ENCODE measurements at regions not wholly inside any gene's neighbourhood (a gene's known extent, or its start where the extent isn't known, plus 50 kb on each side); places are given as distances from the start of the nearest gene placed in this dataset.

GRCh38 chr2:8059794-8060193 is 622.1 kb upstream of the ID2 start:
- POLR2A ChIA-PET: interaction anchor here (0.6 kb wide), 1 partner anchor 259 kb away, joined by 3 read pairs; no protein-coding TSS in a partner anchor
- Mint-ChIP-seq H3K27ac (no peak overlapping the region), H3K36me3 (ENCODE audit: low read depth) (no peaks in the 10 kb centered on the region), H3K27me3 (no peaks in the 10 kb centered on the region), H3K4me3 (no peak overlapping the region), H3K9me3 (peaks cover 14% of the 10 kb centered on the region), H3K4me1 (ENCODE audit: low read depth) (peaks cover 7% of the 10 kb centered on the region)
- TF ChIP-seq CTCF (IDR thresholded peaks at IDR 0.05): no peak
- ATAC-seq (no peak), DNase-seq (no peak)
- CTCF ChIA-PET: no interaction called here
- intact Hi-C loops (cut with micrococcal nuclease): no loop called here

- intact Hi-C loops (cut with micrococcal nuclease): no loop called here
- CTCF ChIA-PET: interaction anchor here (0.9 kb wide), 1 partner anchor 15 kb away, joined by 3 read pairs; no protein-coding TSS in a partner anchor
- Mint-ChIP-seq H3K4me3 (no peak overlapping the region), H3K27me3 (no peaks in the 10 kb centered on the region), H3K4me1 (ENCODE audit: low read depth) (peaks cover 7% of the 10 kb centered on the region), H3K9me3 (peaks cover 14% of the 10 kb centered on the region), H3K36me3 (ENCODE audit: low read depth) (peaks cover 1% of the 10 kb centered on the region), H3K27ac (no peak overlapping the region)
- POLR2A ChIA-PET: no interaction called here
- TF ChIP-seq CTCF (IDR thresholded peaks at IDR 0.05): no peak
- DNase-seq (no peak), ATAC-seq (no peak)
Measured at GRCh38 chr2:8061219-8061618, 620.6 kb upstream of the ID2 start.

- Mint-ChIP-seq H3K9me3 (peaks cover 9% of the 10 kb centered on the region), H3K4me1 (ENCODE audit: low read depth) (peaks cover 3% of the 10 kb centered on the region), H3K4me3 (no peak overlapping the region), H3K36me3 (ENCODE audit: low read depth) (peaks cover 1% of the 10 kb centered on the region), H3K27ac (no peak overlapping the region), H3K27me3 (no peaks in the 10 kb centered on the region)
- no peak for TF ChIP-seq CTCF (IDR thresholded peaks at IDR 0.05)
- ChIA-PET POLR2A (interaction anchor here (1.1 kb wide), 1 partner anchor 617 kb away, joined by 3 read pairs; the partner anchor contains the start of gene ID2), CTCF (no interaction called here)
- ATAC-seq: no peak
- DNase-seq: peak; percentile 6
- intact Hi-C loops (cut with micrococcal nuclease): no loop called here
Measured at GRCh38 chr2:8064603-8065002, 617.3 kb upstream of the ID2 start.

DNA sequence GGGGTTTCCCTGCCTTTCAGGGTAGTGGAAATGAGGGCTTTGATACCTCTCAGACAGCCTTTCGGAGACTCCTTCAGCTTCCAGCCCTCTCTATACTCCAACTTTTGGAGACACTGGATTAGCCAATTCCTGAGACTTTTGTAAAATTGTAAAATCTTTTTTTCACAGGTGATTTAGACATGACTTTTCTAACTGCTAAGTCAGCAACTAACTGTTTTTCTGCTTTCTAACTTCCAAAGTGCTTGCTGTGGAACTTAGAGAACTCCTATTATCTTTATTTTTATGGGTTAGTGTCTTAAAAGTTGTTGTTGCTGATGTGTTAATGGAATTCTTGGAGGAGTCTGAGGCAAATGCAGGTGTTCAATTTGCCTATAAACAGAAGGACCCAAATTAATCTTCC is 616.7 kb upstream of the ID2 start:
- Mint-ChIP-seq H3K36me3 (ENCODE audit: low read depth) (peaks cover 1% of the 10 kb centered on the region), H3K4me3 (no peak overlapping the region), H3K27ac (no peak overlapping the region), H3K27me3 (no peaks in the 10 kb centered on the region), H3K9me3 (peaks cover 9% of the 10 kb centered on the region), H3K4me1 (ENCODE audit: low read depth) (peaks cover 1% of the 10 kb centered on the region)
- ChIA-PET POLR2A (interaction anchor here (1.1 kb wide), 1 partner anchor 617 kb away, joined by 3 read pairs; the partner anchor contains the start of gene ID2), CTCF (no interaction called here)
- TF ChIP-seq CTCF (IDR thresholded peaks at IDR 0.05): no peak
- ATAC-seq (no peak), DNase-seq (no peak)
- intact Hi-C loops (cut with micrococcal nuclease): no loop called here

DNA sequence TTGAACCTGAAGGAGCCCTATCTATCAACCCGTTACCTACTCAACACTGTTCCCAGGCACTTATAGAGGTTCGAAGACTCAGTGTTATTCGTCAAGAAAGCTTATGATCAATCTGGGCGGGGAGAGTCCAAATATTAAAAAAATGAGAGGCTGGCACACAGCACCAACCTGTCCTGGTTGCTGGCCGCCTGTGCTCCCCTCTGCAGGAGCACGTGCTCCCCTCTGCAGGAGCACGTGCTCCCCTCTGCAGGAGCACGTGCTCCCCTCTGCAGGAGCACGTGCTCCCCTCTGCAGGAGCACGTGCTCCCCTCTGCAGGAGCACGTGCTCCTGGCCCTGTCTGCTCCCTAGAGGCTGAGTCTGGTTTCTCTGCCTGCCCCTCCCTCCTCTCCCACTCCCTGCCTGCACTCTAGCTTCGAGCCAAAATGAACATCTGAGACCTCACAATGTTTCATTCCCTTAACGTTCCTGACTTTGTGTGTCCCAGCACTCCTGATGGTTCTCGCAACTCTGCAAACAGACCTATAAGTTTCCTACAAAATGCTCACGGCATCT is 614.0 kb upstream of the ID2 start:
- POLR2A ChIA-PET: no interaction called here
- intact Hi-C loops (cut with micrococcal nuclease): no loop called here
- ATAC-seq (no peak), DNase-seq (no peak)
- Mint-ChIP-seq H3K4me1 (ENCODE audit: low read depth) (no peaks in the 10 kb centered on the region), H3K4me3 (no peak overlapping the region), H3K9me3 (peaks cover 9% of the 10 kb centered on the region), H3K27ac (no peak overlapping the region), H3K36me3 (ENCODE audit: low read depth) (peaks cover 1% of the 10 kb centered on the region), H3K27me3 (no peaks in the 10 kb centered on the region)
- CTCF ChIA-PET: no interaction called here
- TF ChIP-seq CTCF (IDR thresholded peaks at IDR 0.05): no peak
